GM21381 (cell line): ENCODE measurements at regions not wholly inside any gene's neighbourhood (a gene's known extent, or its start where the extent isn't known, plus 50 kb on each side); places are given as distances from the start of the nearest gene placed in this dataset.
A peak's percentile ranks its signal among the peaks of the same experiment; 100 is the strongest.

Experiments used
- ATAC-seq: cut with Tn5 transposase; IDR thresholded peaks from one replicate; pipeline ENCODE4 v1.9.1; 2021; ENCODE audit warnings: mild to moderate bottlenecking, moderate library complexity; ENCODE audit not compliant: unreplicated experiment

- no peak for ATAC-seq
Observed at GRCh38 chrX:113770071-113770470, 813.8 kb upstream of the HTR2C start.

GRCh38 chrX:113759422-113759821 lies 824.5 kb upstream of the HTR2C start:
- no peak for ATAC-seq

GRCh38 chrX:113747274-113747973 lies 836.5 kb upstream of the HTR2C start:
- ATAC-seq, result peak; percentile 43

GRCh38 chrX:113743069-113743468 lies 840.8 kb upstream of the HTR2C start:
- peak; percentile 73 for ATAC-seq

- no peak for ATAC-seq
Observed at GRCh38 chrX:113741744-113742143, 842.1 kb upstream of the HTR2C start.

- no peak for ATAC-seq
Observed at GRCh38 chrX:113728937-113729336, 854.9 kb upstream of the HTR2C start.

GRCh38 chrX:113726898-113727297 lies 857.0 kb upstream of the HTR2C start:
- ATAC-seq, result no peak

GRCh38 chrX:113726466-113726865 lies 857.4 kb upstream of the HTR2C start:
- no peak for ATAC-seq

GRCh38 chrX:113726009-113726408 lies 857.9 kb upstream of the HTR2C start:
- ATAC-seq, result no peak

- ATAC-seq, result no peak
Observed at GRCh38 chrX:113699939-113700338, 859.3 kb upstream of the AMOT start.

GRCh38 chrX:113675278-113675677 lies 834.6 kb upstream of the AMOT start:
- ATAC-seq, result no peak

- ATAC-seq, result no peak
Observed at GRCh38 chrX:113651306-113651705, 810.7 kb upstream of the AMOT start.

GRCh38 chrX:113644426-113644825 lies 803.8 kb upstream of the AMOT start:
- no peak for ATAC-seq

GRCh38 chrX:113634565-113634964 lies 793.9 kb upstream of the AMOT start:
- ATAC-seq, result no peak

GRCh38 chrX:113629326-113629725 lies 788.7 kb upstream of the AMOT start:
- no peak for ATAC-seq

GRCh38 chrX:113594123-113594841 lies 753.7 kb upstream of the AMOT start:
- ATAC-seq, result no peak

- no peak for ATAC-seq
Observed at GRCh38 chrX:113586281-113586898, 745.8 kb upstream of the AMOT start.

GRCh38 chrX:113580486-113580885 lies 739.9 kb upstream of the AMOT start:
- ATAC-seq, result no peak

- ATAC-seq, result no peak
Observed at GRCh38 chrX:113558576-113558975, 717.9 kb upstream of the AMOT start.

GRCh38 chrX:113551919-113552318 lies 711.3 kb upstream of the AMOT start:
- no peak for ATAC-seq

GRCh38 chrX:113548308-113549015 lies 707.8 kb upstream of the AMOT start:
- no peak for ATAC-seq
